ENCODE measurements at regions not wholly inside any gene's neighbourhood (a gene's known extent, or its start where the extent isn't known, plus 50 kb on each side); places are given as distances from the start of the nearest gene placed in this dataset.

DNA sequence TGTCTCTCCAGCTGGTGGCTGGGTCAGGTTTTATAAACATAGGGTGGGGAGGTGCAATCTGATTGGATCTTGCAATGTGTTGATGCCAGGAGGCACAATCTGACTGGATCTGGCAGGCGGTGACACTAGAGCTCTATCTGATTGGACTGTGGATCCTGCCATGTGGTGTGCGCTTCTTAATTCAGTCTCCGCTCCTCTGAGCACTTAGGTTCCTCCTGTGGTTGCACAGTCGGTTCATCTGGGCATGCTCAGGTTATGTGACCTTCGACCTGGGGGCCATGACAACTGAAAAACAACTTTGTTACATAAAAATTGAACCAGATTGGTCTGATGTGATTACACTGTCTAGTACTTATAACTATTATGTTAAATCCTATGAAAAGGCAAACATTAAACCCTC is 127.1 kb upstream of the SVIL start:
- Histone ChIP-seq H2BK12ac (ENCODE audit: low read length) (no peak overlapping the region), H3K27ac (replicated peaks; ENCODE audit: low read length) (no peak overlapping the region), H3K4ac (ENCODE audit: low read length) (no peak overlapping the region), H2BK15ac (ENCODE audit: low read length) (no peak overlapping the region), H2BK120ac (ENCODE audit: low read depth, low read length) (no peak overlapping the region), H3K4me3 (ENCODE audit: low read length in 2 of 2) (no peak overlapping the region), H2AFZ (ENCODE audit: low read length) (no peak overlapping the region), H2BK5ac (ENCODE audit: low read length) (no peak overlapping the region), H4K8ac (ENCODE audit: low read depth, low read length) (no peak overlapping the region), H3K79me1 (ENCODE audit: low read depth, low read length) (no peaks in the 10 kb centered on the region), H4K91ac (ENCODE audit: low read depth, low read length, poor library complexity) (no peak overlapping the region), H3K27me3 (ENCODE audit: control insufficient read depth in 3 of 3, insufficient read depth in 3 of 3, low read depth in 1 of 3, low read length in 3 of 3) (peaks cover 0 to 4% (median 0%) of the 10 kb centered on the region in 3 experiments), H3K36me3 (replicated peaks in 1 of 2; ENCODE audit: control insufficient read depth in 2 of 2, insufficient read depth in 2 of 2, low read length in 2 of 2) (no peaks in the 10 kb centered on the region), H2AK5ac (ENCODE audit: low read depth, low read length) (no peak overlapping the region), H3K9me3 (replicated peaks in 1 of 2; ENCODE audit: control insufficient read depth in 2 of 2, insufficient read depth in 1 of 2, low read depth in 1 of 2, low read length in 2 of 2) (no peaks in the 10 kb centered on the region), H3K9ac (ENCODE audit: low read depth, low read length, poor library complexity) (no peak overlapping the region), H3K18ac (ENCODE audit: low read length) (no peak overlapping the region), H3K14ac (ENCODE audit: low read length) (no peak overlapping the region), H3K4me2 (ENCODE audit: insufficient read depth, low read length, poor library complexity, severe bottlenecking) (no peak overlapping the region), H3K23ac (ENCODE audit: low read depth, low read length, poor library complexity) (no peak overlapping the region), H3K4me1 (ENCODE audit: control insufficient read depth in 2 of 2, insufficient read depth in 1 of 2, low read depth in 1 of 2, low read length in 2 of 2) (peaks cover 5% of the 10 kb centered on the region in 2 donors)
- no CpG with 5 or more reads among the region's 5 CpGs for WGBS, 2 donors (ENCODE audit: extremely low coverage in 2 of 2, insufficient read length in 2 of 2, insufficient replicate concordance in 1 of 2)
- DNase-seq (ENCODE audit: low spot score) = no peak

DNA sequence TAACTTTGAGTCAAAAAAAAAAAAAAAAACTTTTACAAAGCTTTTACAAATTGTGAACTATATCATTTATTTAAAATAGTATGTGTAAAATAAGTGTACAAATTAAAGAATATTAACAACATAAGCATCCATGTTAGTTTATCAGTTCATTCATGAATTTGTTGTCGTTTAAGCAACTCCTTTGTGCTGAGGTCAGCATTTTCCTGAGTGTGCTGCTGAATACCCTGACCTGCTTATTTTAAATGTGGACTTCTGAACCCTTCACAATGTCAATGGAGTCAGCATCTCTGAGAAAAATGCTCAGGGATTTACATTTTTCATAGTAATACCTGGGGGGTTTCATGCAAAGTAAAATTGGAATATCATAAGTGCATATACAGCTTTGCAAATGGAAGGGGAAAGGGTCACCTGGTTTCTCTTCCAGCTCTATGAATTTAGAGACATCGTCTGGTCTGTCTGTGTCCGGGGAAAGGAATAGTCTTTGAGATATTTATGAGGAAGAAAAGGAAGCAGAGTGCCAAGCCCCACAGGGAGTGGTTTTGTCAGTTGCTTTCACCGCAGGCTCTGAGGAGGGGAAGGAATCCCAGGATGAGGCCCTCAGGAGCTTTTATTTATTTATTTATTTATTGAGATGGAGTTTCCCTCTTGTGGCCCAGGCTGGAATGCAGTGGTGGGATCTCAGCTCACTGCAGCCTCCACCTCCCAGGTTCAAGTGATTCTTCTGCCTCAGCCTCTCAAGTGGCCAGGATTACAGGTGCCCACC is 125.5 kb upstream of the SVIL start:
- no peak for DNase-seq (ENCODE audit: low spot score)
- no peaks in the 10 kb centered on the region for H3K9me3 ChIP-seq (replicated peaks in 1 of 2; ENCODE audit: control insufficient read depth in 2 of 2, insufficient read depth in 1 of 2, low read depth in 1 of 2, low read length in 2 of 2)
- no peak overlapping the region for H3K18ac ChIP-seq (ENCODE audit: low read length)
- no peak overlapping the region for H2BK12ac ChIP-seq (ENCODE audit: low read length)
- no peak overlapping the region for H2BK120ac ChIP-seq (ENCODE audit: low read depth, low read length)
- H4K8ac ChIP-seq (ENCODE audit: low read depth, low read length) = no peak overlapping the region
- no peak overlapping the region for H3K4ac ChIP-seq (ENCODE audit: low read length)
- H2AFZ ChIP-seq (ENCODE audit: low read length) = no peak overlapping the region
- no peak overlapping the region for H2BK15ac ChIP-seq (ENCODE audit: low read length)
- no peak overlapping the region for H4K91ac ChIP-seq (ENCODE audit: low read depth, low read length, poor library complexity)
- H3K36me3 ChIP-seq (replicated peaks in 1 of 2; ENCODE audit: control insufficient read depth in 2 of 2, insufficient read depth in 2 of 2, low read length in 2 of 2) = no peaks in the 10 kb centered on the region
- H3K4me2 ChIP-seq (ENCODE audit: insufficient read depth, low read length, poor library complexity, severe bottlenecking) = no peak overlapping the region
- H3K23ac ChIP-seq (ENCODE audit: low read depth, low read length, poor library complexity) = no peak overlapping the region
- no peak overlapping the region for H3K9ac ChIP-seq (ENCODE audit: low read depth, low read length, poor library complexity)
- H3K4me1 ChIP-seq (ENCODE audit: control insufficient read depth in 2 of 2, insufficient read depth in 1 of 2, low read depth in 1 of 2, low read length in 2 of 2) = peaks cover 1 to 5% of the 10 kb centered on the region in 2 donors
- H2AK5ac ChIP-seq (ENCODE audit: low read depth, low read length) = no peak overlapping the region
- no peaks in the 10 kb centered on the region for H3K27me3 ChIP-seq (ENCODE audit: control insufficient read depth in 3 of 3, insufficient read depth in 3 of 3, low read depth in 1 of 3, low read length in 3 of 3)
- no peak overlapping the region for H3K14ac ChIP-seq (ENCODE audit: low read length)
- no peak overlapping the region for H3K4me3 ChIP-seq (ENCODE audit: low read length in 2 of 2)
- no peaks in the 10 kb centered on the region for H3K79me1 ChIP-seq (ENCODE audit: low read depth, low read length)
- no peak overlapping the region for H2BK5ac ChIP-seq (ENCODE audit: low read length)
- no peak overlapping the region for H3K27ac ChIP-seq (replicated peaks; ENCODE audit: low read length)
- WGBS, 2 donors (ENCODE audit: extremely low coverage in 2 of 2, insufficient read length in 2 of 2, insufficient replicate concordance in 1 of 2) = no CpG with 5 or more reads among the region's 4 CpGs

DNA sequence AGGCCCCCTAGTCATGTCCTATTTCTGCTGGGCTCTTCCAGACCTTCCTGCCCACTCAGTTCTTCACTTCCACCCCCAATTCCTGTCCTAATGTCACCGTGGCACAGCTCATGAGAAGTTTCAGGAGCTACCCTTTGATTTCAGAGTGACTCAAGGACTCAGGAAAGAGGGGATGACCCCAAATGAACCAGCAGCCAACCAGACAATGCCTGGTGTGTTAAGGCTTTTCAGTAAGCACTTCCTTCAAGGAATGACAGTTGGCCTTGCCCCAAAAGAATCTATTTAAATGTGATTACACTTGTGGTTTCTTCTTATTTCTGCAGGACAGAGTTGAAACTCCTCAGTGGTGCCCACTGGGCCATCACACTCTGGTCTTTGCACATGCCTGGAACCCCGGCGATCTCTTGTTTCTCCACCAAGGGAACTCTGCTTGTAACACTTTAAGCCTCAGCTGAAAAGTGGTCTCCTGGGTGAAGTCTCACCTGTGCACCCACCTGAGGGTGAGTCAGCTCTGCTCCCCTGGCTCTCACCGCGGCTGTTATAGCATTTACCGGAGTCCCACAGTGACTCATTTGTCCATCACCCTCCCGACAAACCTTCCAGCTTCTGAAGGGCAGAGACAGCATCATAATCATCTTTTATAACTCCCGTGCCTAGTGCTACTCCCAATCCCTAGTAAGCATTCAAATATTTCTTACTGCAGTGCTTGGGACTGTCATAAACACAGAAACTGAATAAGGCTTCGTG is 123.0 kb upstream of the SVIL start:
- Histone ChIP-seq H3K14ac (ENCODE audit: low read length) (no peak overlapping the region), H3K36me3 (replicated peaks in 1 of 2; ENCODE audit: control insufficient read depth in 2 of 2, insufficient read depth in 2 of 2, low read length in 2 of 2) (no peaks in the 10 kb centered on the region), H2BK120ac (ENCODE audit: low read depth, low read length) (no peak overlapping the region), H2AK5ac (ENCODE audit: low read depth, low read length) (no peak overlapping the region), H2BK15ac (ENCODE audit: low read length) (no peak overlapping the region), H3K9ac (ENCODE audit: low read depth, low read length, poor library complexity) (no peak overlapping the region), H3K27me3 (ENCODE audit: control insufficient read depth in 3 of 3, insufficient read depth in 3 of 3, low read depth in 1 of 3, low read length in 3 of 3) (no peaks in the 10 kb centered on the region), H3K4ac (ENCODE audit: low read length) (no peak overlapping the region), H3K4me1 (ENCODE audit: control insufficient read depth in 2 of 2, insufficient read depth in 1 of 2, low read depth in 1 of 2, low read length in 2 of 2) (peaks cover 0 to 5% of the 10 kb centered on the region in 2 donors), H3K4me3 (ENCODE audit: low read length in 2 of 2) (no peak overlapping the region), H3K79me1 (ENCODE audit: low read depth, low read length) (no peaks in the 10 kb centered on the region), H3K27ac (replicated peaks; ENCODE audit: low read length) (no peak overlapping the region), H2BK5ac (ENCODE audit: low read length) (no peak overlapping the region), H3K23ac (ENCODE audit: low read depth, low read length, poor library complexity) (no peak overlapping the region), H3K9me3 (replicated peaks in 1 of 2; ENCODE audit: control insufficient read depth in 2 of 2, insufficient read depth in 1 of 2, low read depth in 1 of 2, low read length in 2 of 2) (no peaks in the 10 kb centered on the region), H2AFZ (ENCODE audit: low read length) (no peak overlapping the region), H2BK12ac (ENCODE audit: low read length) (no peak overlapping the region), H4K91ac (ENCODE audit: low read depth, low read length, poor library complexity) (no peak overlapping the region), H3K18ac (ENCODE audit: low read length) (no peak overlapping the region), H4K8ac (ENCODE audit: low read depth, low read length) (no peak overlapping the region), H3K4me2 (ENCODE audit: insufficient read depth, low read length, poor library complexity, severe bottlenecking) (no peak overlapping the region)
- no CpG with 5 or more reads among the region's 9 CpGs for WGBS, 2 donors (ENCODE audit: extremely low coverage in 2 of 2, insufficient read length in 2 of 2, insufficient replicate concordance in 1 of 2)
- no peak for DNase-seq (ENCODE audit: low spot score)

DNA sequence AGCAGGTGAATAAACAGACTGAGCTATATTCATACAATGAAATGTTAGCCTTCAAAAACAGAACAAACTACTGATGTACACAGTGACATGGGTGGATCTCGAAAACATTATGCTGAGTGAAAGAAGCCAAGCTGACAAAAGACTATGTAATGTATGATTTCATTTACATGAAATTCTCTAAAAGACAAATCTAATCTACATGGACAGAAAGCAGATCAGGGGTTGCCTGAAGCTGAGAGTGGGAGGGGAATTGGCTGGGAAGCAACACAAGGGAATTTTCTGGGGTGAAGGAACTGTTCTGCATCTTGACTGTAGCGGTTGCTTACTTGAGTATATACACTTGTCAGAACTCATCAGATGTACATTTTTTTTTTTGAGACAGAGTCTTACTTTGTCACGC is 121.7 kb upstream of the SVIL start:
- Histone ChIP-seq H2BK120ac (ENCODE audit: low read depth, low read length) (no peak overlapping the region), H3K9me3 (replicated peaks in 1 of 2; ENCODE audit: control insufficient read depth in 2 of 2, insufficient read depth in 1 of 2, low read depth in 1 of 2, low read length in 2 of 2) (no peaks in the 10 kb centered on the region), H2BK12ac (ENCODE audit: low read length) (no peak overlapping the region), H4K8ac (ENCODE audit: low read depth, low read length) (no peak overlapping the region), H2AFZ (ENCODE audit: low read length) (no peak overlapping the region), H2BK5ac (ENCODE audit: low read length) (no peak overlapping the region), H3K4me2 (ENCODE audit: insufficient read depth, low read length, poor library complexity, severe bottlenecking) (no peak overlapping the region), H4K91ac (ENCODE audit: low read depth, low read length, poor library complexity) (no peak overlapping the region), H3K27me3 (ENCODE audit: control insufficient read depth in 3 of 3, insufficient read depth in 3 of 3, low read depth in 1 of 3, low read length in 3 of 3) (no peaks in the 10 kb centered on the region), H3K4ac (ENCODE audit: low read length) (no peak overlapping the region), H3K9ac (ENCODE audit: low read depth, low read length, poor library complexity) (no peak overlapping the region), H3K18ac (ENCODE audit: low read length) (no peak overlapping the region), H3K36me3 (replicated peaks in 1 of 2; ENCODE audit: control insufficient read depth in 2 of 2, insufficient read depth in 2 of 2, low read length in 2 of 2) (no peaks in the 10 kb centered on the region), H3K23ac (ENCODE audit: low read depth, low read length, poor library complexity) (no peak overlapping the region), H3K14ac (ENCODE audit: low read length) (no peak overlapping the region), H2AK5ac (ENCODE audit: low read depth, low read length) (no peak overlapping the region), H3K4me1 (ENCODE audit: control insufficient read depth in 2 of 2, insufficient read depth in 1 of 2, low read depth in 1 of 2, low read length in 2 of 2) (peaks cover 0 to 5% of the 10 kb centered on the region in 2 donors), H2BK15ac (ENCODE audit: low read length) (no peak overlapping the region), H3K4me3 (ENCODE audit: low read length in 2 of 2) (no peak overlapping the region), H3K27ac (replicated peaks; ENCODE audit: low read length) (no peak overlapping the region), H3K79me1 (ENCODE audit: low read depth, low read length) (no peaks in the 10 kb centered on the region)
- WGBS, 2 donors (ENCODE audit: extremely low coverage in 2 of 2, insufficient read length in 2 of 2, insufficient replicate concordance in 1 of 2) = no CpG with 5 or more reads among the region's 3 CpGs
- no peak for DNase-seq (ENCODE audit: low spot score)

Measured in neuronal stem cell (in vitro differentiated cells).